ENCODE measurements at regions not wholly inside any gene's neighbourhood (a gene's known extent, or its start where the extent isn't known, plus 50 kb on each side); places are given as distances from the start of the nearest gene placed in this dataset.

GRCh38 chr17:73821665-73822064 lies 177.4 kb upstream of the SDK2 start:
- no peaks in the 10 kb centered on the region for H3K9me3 ChIP-seq (ENCODE audit: low read depth, low read length)
- TF ChIP-seq FOXP2 (optimal IDR thresholded peaks at IDR 0.05; ENCODE audit: control extremely low read depth, extremely low read length, insufficient read depth) (no peak), POLR2AphosphoS5 (IDR thresholded peaks at IDR 0.05; ENCODE audit: borderline replicate concordance, low read depth, low read length) (no peak), EZH2 (IDR thresholded peaks at IDR 0.05) (no peak)
- H3K4me3 ChIP-seq = no peak overlapping the region
- H3K9ac ChIP-seq (ENCODE audit: insufficient read length) = no peak overlapping the region
- no peaks in the 10 kb centered on the region for H3K36me3 ChIP-seq (ENCODE audit: insufficient read depth, low read length)
- no peak overlapping the region for H3K27ac ChIP-seq
- DNase-seq (ENCODE audit: low read depth, low spot score) = no peak

DNA sequence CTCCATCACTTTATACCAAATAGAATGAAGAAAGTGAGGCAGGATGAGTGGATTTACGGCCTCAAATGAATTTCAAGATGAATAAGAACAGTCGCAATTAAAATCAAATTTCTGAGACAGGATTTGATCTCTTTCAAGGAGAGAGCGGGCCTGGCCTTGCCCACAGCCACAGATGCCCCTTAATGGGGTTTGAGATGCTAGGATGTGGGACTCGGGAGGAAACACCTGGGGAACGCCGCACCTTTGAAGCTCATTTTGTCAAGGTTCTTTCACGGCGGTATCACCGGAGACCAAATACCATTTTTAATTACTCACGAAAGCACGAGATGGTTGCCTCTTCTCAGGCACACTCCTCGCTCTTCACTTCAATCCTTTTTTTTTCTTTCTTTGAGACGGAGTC lies 178.1 kb upstream of the SDK2 start:
- H3K36me3 ChIP-seq (ENCODE audit: insufficient read depth, low read length) = no peaks in the 10 kb centered on the region
- no peaks in the 10 kb centered on the region for H3K9me3 ChIP-seq (ENCODE audit: low read depth, low read length)
- DNase-seq (ENCODE audit: low read depth, low spot score) = no peak
- no peak overlapping the region for H3K27ac ChIP-seq
- H3K4me3 ChIP-seq = no peak overlapping the region
- no peak overlapping the region for H3K9ac ChIP-seq (ENCODE audit: insufficient read length)
- TF ChIP-seq FOXP2 (optimal IDR thresholded peaks at IDR 0.05; ENCODE audit: control extremely low read depth, extremely low read length, insufficient read depth) (no peak), EZH2 (IDR thresholded peaks at IDR 0.05) (no peak), POLR2AphosphoS5 (IDR thresholded peaks at IDR 0.05; ENCODE audit: borderline replicate concordance, low read depth, low read length) (no peak)

DNA sequence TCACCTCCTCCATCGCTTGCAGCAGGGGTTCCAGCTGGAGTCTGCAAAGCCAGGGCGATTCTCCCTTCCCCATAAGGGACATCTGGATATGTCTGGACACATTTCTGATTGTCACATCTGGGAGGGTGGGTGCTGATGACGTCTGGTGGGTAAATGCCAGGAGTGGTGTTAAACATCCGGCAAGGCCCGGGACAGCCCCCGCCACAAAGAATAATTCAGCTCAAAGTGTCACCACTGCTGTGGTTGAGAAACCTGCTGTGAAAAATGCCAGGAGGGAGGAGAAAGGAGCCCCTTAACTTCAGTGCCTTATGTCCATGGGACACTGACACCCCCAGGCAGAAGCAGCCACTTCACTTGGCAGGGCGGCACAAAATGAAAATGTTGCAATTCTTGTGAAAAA lies 179.4 kb upstream of the SDK2 start:
- no peak for TF ChIP-seq FOXP2 (optimal IDR thresholded peaks at IDR 0.05; ENCODE audit: control extremely low read depth, extremely low read length, insufficient read depth)
- no peak for TF ChIP-seq EZH2 (IDR thresholded peaks at IDR 0.05)
- no peak for TF ChIP-seq POLR2AphosphoS5 (IDR thresholded peaks at IDR 0.05; ENCODE audit: borderline replicate concordance, low read depth, low read length)
- DNase-seq (ENCODE audit: low read depth, low spot score) = no peak
- Histone ChIP-seq H3K36me3 (ENCODE audit: insufficient read depth, low read length) (no peaks in the 10 kb centered on the region), H3K4me3 (no peak overlapping the region), H3K9me3 (ENCODE audit: low read depth, low read length) (no peaks in the 10 kb centered on the region), H3K9ac (ENCODE audit: insufficient read length) (no peak overlapping the region), H3K27ac (no peak overlapping the region)

- H3K36me3 ChIP-seq (ENCODE audit: insufficient read depth, low read length) = no peaks in the 10 kb centered on the region
Measured at GRCh38 chr17:73824321-73824720, 180.1 kb upstream of the SDK2 start.

DNA sequence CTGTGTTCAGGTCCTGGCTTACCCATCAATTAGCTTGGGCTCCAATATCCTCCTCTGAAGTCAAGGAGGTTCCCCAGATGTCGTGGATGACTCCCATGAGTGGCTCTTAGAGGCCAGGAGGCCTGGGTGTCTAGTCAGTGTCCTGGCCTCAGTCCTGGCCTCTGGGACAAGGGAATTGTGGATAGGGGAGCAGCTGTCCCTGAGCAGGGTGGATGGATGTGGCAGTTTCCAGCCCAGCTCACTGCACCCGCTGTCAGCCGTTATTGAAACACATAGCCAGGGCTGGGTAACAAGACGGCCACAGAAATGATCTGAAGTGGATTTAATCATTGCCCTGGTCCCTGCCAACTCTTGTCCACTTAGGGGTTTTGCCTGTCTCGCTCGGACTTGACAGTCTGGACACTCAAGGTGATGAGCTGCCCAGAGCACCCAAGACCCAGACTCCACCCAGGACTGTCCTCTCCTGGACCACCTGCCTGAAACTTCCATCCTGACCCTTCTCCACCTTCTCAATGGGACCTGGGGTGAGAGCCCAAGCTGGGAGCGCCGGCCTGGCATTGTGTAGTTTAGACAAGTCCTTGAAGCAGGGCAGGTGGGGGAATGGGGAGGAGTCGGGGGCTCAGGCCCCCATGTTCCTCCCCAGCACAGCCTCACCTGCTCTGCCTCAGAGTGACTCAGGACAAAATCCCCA lies 182.1 kb upstream of the SDK2 start:
- Histone ChIP-seq H3K36me3 (ENCODE audit: insufficient read depth, low read length) (no peaks in the 10 kb centered on the region), H3K27ac (no peak overlapping the region), H3K4me3 (no peak overlapping the region), H3K9ac (ENCODE audit: insufficient read length) (no peak overlapping the region), H3K9me3 (ENCODE audit: low read depth, low read length) (no peaks in the 10 kb centered on the region)
- DNase-seq (ENCODE audit: low read depth, low spot score) = no peak
- TF ChIP-seq EZH2 (IDR thresholded peaks at IDR 0.05) (no peak), FOXP2 (optimal IDR thresholded peaks at IDR 0.05; ENCODE audit: control extremely low read depth, extremely low read length, insufficient read depth) (no peak), POLR2AphosphoS5 (IDR thresholded peaks at IDR 0.05; ENCODE audit: borderline replicate concordance, low read depth, low read length) (no peak)

More at GRCh38 chr17:73824321-73824720, 180.1 kb upstream of the SDK2 start:
- no peak for DNase-seq (ENCODE audit: low read depth, low spot score)
- Histone ChIP-seq H3K9me3 (ENCODE audit: low read depth, low read length) (no peaks in the 10 kb centered on the region), H3K9ac (ENCODE audit: insufficient read length) (no peak overlapping the region), H3K27ac (no peak overlapping the region), H3K4me3 (no peak overlapping the region)
- TF ChIP-seq POLR2AphosphoS5 (IDR thresholded peaks at IDR 0.05; ENCODE audit: borderline replicate concordance, low read depth, low read length) (no peak), EZH2 (IDR thresholded peaks at IDR 0.05) (no peak), FOXP2 (optimal IDR thresholded peaks at IDR 0.05; ENCODE audit: control extremely low read depth, extremely low read length, insufficient read depth) (no peak)

- no peak for TF ChIP-seq EZH2 (IDR thresholded peaks at IDR 0.05)
- Histone ChIP-seq H3K9ac (ENCODE audit: insufficient read length) (no peak overlapping the region), H3K9me3 (ENCODE audit: low read depth, low read length) (no peaks in the 10 kb centered on the region), H3K36me3 (ENCODE audit: insufficient read depth, low read length) (no peaks in the 10 kb centered on the region), H3K27ac (no peak overlapping the region), H3K4me3 (no peak overlapping the region)
- no peak for DNase-seq (ENCODE audit: low read depth, low spot score)
Measured at GRCh38 chr17:73826872-73827228, 182.6 kb upstream of the SDK2 start.

DNA sequence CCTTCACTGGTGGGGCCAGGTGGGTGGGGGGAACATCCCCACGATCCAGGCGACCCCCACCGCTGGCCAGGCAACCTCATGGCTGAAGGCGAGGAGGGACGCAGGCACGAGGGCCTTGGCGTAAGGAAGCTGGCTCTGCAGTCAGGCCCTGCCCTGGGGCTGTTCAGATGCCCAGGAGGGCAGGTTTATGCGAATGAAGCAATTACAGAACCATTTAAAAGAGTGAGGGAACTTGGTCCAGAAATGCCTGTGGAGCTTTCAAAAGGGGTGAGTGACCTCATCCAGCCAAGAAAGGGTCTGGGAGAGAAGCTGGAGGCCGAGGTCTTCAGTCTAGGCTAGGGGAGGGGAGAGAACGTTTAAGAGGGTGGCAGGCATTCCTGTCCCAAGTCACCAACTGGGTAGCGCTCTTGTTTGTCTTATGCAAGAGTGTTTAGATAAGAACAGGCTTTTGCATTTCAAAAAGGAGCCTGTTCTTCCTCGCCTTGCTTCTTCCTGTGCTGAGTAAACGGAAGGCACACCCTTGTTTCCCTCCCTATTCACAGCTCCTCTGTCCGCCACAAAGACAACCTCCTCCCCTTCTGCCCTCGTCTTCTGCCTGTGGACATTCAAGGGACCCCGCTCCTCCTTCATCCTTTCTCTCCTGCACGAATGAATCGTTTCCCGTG lies 183.5 kb upstream of the SDK2 start:
- TF ChIP-seq POLR2AphosphoS5 (IDR thresholded peaks at IDR 0.05; ENCODE audit: borderline replicate concordance, low read depth, low read length) = no peak
- no peak for TF ChIP-seq FOXP2 (optimal IDR thresholded peaks at IDR 0.05; ENCODE audit: control extremely low read depth, extremely low read length, insufficient read depth)
- no peak for TF ChIP-seq EZH2 (IDR thresholded peaks at IDR 0.05)
- H3K36me3 ChIP-seq (ENCODE audit: insufficient read depth, low read length) = no peaks in the 10 kb centered on the region
- H3K27ac ChIP-seq = no peak overlapping the region
- H3K4me3 ChIP-seq = no peak overlapping the region
- H3K9me3 ChIP-seq (ENCODE audit: low read depth, low read length) = no peaks in the 10 kb centered on the region
- H3K9ac ChIP-seq (ENCODE audit: insufficient read length) = no peak overlapping the region
- no peak for DNase-seq (ENCODE audit: low read depth, low spot score)

DNA sequence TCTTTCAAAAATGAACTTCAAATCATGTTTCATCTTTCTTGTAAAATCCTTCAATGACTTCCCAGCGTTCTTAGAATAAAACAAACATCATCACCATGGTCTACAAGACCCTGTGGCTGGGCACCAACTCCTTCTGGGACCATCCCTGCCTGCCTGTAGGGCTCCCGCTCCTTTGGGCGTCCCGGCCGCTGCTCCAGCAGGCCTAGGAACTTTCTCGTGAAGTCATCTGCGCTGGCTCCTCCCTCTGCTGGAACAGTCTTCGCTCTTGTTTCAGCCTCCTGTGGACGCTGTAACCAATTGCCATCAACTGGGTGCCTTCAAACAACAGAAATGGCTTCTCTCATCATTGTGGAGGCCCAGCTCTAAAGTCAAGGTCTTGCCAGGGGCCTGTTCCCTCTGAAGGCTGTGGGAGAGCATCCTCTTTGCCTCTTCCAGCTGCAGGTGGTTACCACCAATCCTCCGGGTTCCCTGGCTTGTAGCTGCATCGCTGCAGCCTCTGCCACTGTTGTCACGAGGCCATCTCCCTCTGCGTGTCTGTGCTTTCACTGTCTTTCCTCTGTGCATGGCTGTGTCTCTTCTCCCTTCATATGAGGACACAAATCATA lies 185.5 kb upstream of the SDK2 start:
- no peak for DNase-seq (ENCODE audit: low read depth, low spot score)
- H3K36me3 ChIP-seq (ENCODE audit: insufficient read depth, low read length) = no peaks in the 10 kb centered on the region
- H3K9ac ChIP-seq (ENCODE audit: insufficient read length) = no peak overlapping the region
- H3K4me3 ChIP-seq = no peak overlapping the region
- no peaks in the 10 kb centered on the region for H3K9me3 ChIP-seq (ENCODE audit: low read depth, low read length)
- no peak overlapping the region for H3K27ac ChIP-seq
- TF ChIP-seq POLR2AphosphoS5 (IDR thresholded peaks at IDR 0.05; ENCODE audit: borderline replicate concordance, low read depth, low read length) (no peak), FOXP2 (optimal IDR thresholded peaks at IDR 0.05; ENCODE audit: control extremely low read depth, extremely low read length, insufficient read depth) (no peak), EZH2 (IDR thresholded peaks at IDR 0.05) (no peak)

All from SK-N-MC (cell line).